Nephron (organoid): ENCODE measurements at regions not wholly inside any gene's neighbourhood (a gene's known extent, or its start where the extent isn't known, plus 50 kb on each side); places are given as distances from the start of the nearest gene placed in this dataset.

Experiments
- H3K27ac Mint-ChIP-seq, 3 experiments: 2 replicates each; pipeline ENCODE4 v1.8.0; 2020; ENCODE audit warnings: mixed read lengths in 3 of 3, mild to moderate bottlenecking in 2 of 3, moderate library complexity in 1 of 3
- H3K27me3 Mint-ChIP-seq: 2 replicates; pipeline ENCODE4 v1.8.0; 2021; ENCODE audit warnings: low read depth, mild to moderate bottlenecking, moderate library complexity, mixed read lengths
- H3K36me3 Mint-ChIP-seq: 2 replicates; pipeline ENCODE4 v1.8.0; 2020; ENCODE audit warnings: low read depth, mixed read lengths
- H3K4me1 Mint-ChIP-seq: 2 replicates; pipeline ENCODE4 v1.8.0; 2020; ENCODE audit warnings: mixed read lengths
- H3K4me3 Mint-ChIP-seq, 3 experiments: 2 replicates each; pipeline ENCODE4 v1.8.0; 2020; ENCODE audit warnings: mild to moderate bottlenecking in 3 of 3, mixed read lengths in 3 of 3, moderate library complexity in 2 of 3
- H3K9me3 Mint-ChIP-seq: 2 replicates; pipeline ENCODE4 v1.8.0; 2020; ENCODE audit warnings: mixed read lengths
- TF ChIP-seq, protein P1 (sequence below), 3 experiments: fragments of 200-600 bp; sonication (generic); IDR thresholded peaks; one replicate each; pipeline ENCODE4 v1.5.0; 2021; ENCODE audit warnings: antibody characterized with exemption in 3 of 3; ENCODE audit not compliant: unreplicated experiment in 3 of 3

- peaks cover 35% of the 10 kb centered on the region for H3K27me3 Mint-ChIP-seq
- H3K4me3 Mint-ChIP-seq, result no peak overlapping the region
- peaks cover 3% of the 10 kb centered on the region for H3K36me3 Mint-ChIP-seq
- TF ChIP-seq, protein P1, sequence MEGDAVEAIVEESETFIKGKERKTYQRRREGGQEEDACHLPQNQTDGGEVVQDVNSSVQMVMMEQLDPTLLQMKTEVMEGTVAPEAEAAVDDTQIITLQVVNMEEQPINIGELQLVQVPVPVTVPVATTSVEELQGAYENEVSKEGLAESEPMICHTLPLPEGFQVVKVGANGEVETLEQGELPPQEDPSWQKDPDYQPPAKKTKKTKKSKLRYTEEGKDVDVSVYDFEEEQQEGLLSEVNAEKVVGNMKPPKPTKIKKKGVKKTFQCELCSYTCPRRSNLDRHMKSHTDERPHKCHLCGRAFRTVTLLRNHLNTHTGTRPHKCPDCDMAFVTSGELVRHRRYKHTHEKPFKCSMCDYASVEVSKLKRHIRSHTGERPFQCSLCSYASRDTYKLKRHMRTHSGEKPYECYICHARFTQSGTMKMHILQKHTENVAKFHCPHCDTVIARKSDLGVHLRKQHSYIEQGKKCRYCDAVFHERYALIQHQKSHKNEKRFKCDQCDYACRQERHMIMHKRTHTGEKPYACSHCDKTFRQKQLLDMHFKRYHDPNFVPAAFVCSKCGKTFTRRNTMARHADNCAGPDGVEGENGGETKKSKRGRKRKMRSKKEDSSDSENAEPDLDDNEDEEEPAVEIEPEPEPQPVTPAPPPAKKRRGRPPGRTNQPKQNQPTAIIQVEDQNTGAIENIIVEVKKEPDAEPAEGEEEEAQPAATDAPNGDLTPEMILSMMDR (IDR thresholded peaks at IDR 0.05; ENCODE audit: unreplicated experiment in 3 of 3), result no peak
- H3K4me1 Mint-ChIP-seq, result peaks cover 30% of the 10 kb centered on the region
- H3K27ac Mint-ChIP-seq, result peak overlapping the region in 1 of 3 experiments; percentile 43
- H3K9me3 Mint-ChIP-seq, result peaks cover 20% of the 10 kb centered on the region
Observed at GRCh38 chr17:72354071-72354470, 233.3 kb downstream of the SOX9 start.

DNA sequence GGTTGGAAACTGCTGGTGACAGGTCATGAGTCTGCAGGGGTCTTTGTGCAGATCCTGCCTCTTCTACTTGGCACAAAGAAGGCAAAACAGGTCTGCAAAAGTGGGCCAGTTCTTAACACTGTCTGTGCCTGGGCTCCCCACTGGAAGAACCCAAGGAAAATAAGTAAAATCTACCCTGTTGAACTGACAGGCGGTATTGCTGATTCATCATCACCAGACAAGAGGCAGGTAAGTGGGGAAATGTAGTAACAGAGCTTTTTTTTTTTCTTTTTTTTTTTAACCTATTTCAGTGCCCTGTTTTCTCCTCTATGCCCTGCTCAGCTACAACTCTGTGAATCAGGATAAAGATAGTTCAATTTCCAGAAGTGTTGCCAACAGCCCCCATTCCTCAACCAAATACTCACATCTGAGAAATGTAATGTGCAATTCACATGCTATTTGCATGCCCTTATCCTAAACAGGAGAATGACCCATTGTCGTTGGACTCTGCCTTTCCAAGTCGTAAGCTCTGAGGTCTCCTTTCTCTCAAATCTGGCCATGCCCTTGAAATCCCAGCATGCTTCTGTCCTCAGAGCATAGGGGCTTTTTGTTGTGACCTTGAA lies 237.0 kb downstream of the SOX9 start:
- peaks cover 3% of the 10 kb centered on the region for H3K36me3 Mint-ChIP-seq
- H3K27me3 Mint-ChIP-seq, result peaks cover 33% of the 10 kb centered on the region
- H3K9me3 Mint-ChIP-seq, result peaks cover 20% of the 10 kb centered on the region
- no peak overlapping the region for H3K4me3 Mint-ChIP-seq
- peaks cover 2% of the 10 kb centered on the region for H3K4me1 Mint-ChIP-seq
- TF ChIP-seq, protein P1 (IDR thresholded peaks at IDR 0.05; ENCODE audit: unreplicated experiment in 3 of 3), result no peak
- no peak overlapping the region for H3K27ac Mint-ChIP-seq

- Mint-ChIP-seq H3K27me3 (peaks cover 27% of the 10 kb centered on the region), H3K27ac (no peak overlapping the region), H3K36me3 (peaks cover 3% of the 10 kb centered on the region), H3K4me3 (no peak overlapping the region), H3K9me3 (peaks cover 18% of the 10 kb centered on the region), H3K4me1 (no peaks in the 10 kb centered on the region)
- TF ChIP-seq, protein P1 (IDR thresholded peaks at IDR 0.05; ENCODE audit: unreplicated experiment in 3 of 3), result no peak
Observed at GRCh38 chr17:72358465-72358864, 237.6 kb downstream of the SOX9 start.

- Mint-ChIP-seq H3K36me3 (no peaks in the 10 kb centered on the region), H3K27ac (no peak overlapping the region), H3K27me3 (peaks cover 33% of the 10 kb centered on the region), H3K9me3 (peaks cover 12% of the 10 kb centered on the region), H3K4me3 (no peak overlapping the region), H3K4me1 (no peaks in the 10 kb centered on the region)
- TF ChIP-seq, protein P1 (IDR thresholded peaks at IDR 0.05; ENCODE audit: unreplicated experiment in 3 of 3), result no peak
Observed at GRCh38 chr17:72359274-72359673, 238.5 kb downstream of the SOX9 start.

- no peaks in the 10 kb centered on the region for H3K36me3 Mint-ChIP-seq
- H3K27me3 Mint-ChIP-seq, result peaks cover 38% of the 10 kb centered on the region
- no peaks in the 10 kb centered on the region for H3K4me1 Mint-ChIP-seq
- TF ChIP-seq, protein P1 (IDR thresholded peaks at IDR 0.05; ENCODE audit: unreplicated experiment in 3 of 3), result no peak
- peaks cover 9% of the 10 kb centered on the region for H3K9me3 Mint-ChIP-seq
- no peak overlapping the region for H3K4me3 Mint-ChIP-seq
- H3K27ac Mint-ChIP-seq, result no peak overlapping the region
Observed at GRCh38 chr17:72359811-72360210, 239.0 kb downstream of the SOX9 start.

GRCh38 chr17:72360386-72360940 lies 239.6 kb downstream of the SOX9 start:
- no peaks in the 10 kb centered on the region for H3K36me3 Mint-ChIP-seq
- peaks cover 9% of the 10 kb centered on the region for H3K9me3 Mint-ChIP-seq
- H3K4me3 Mint-ChIP-seq, result no peak overlapping the region
- no peaks in the 10 kb centered on the region for H3K4me1 Mint-ChIP-seq
- H3K27me3 Mint-ChIP-seq, result peaks cover 42% of the 10 kb centered on the region
- no peak overlapping the region for H3K27ac Mint-ChIP-seq
- TF ChIP-seq, protein P1 (IDR thresholded peaks at IDR 0.05; ENCODE audit: unreplicated experiment in 3 of 3), result no peak
